DOHH2 (cell line): ENCODE measurements at regions not wholly inside any gene's neighbourhood (a gene's known extent, or its start where the extent isn't known, plus 50 kb on each side); places are given as distances from the start of the nearest gene placed in this dataset.

Source experiments
- EZH2phosphoT487 ChIP-seq: fragments of 200-600 bp; sonication (generic); IDR thresholded peaks from 2 replicates; pipeline ENCODE4 v1.6.1; 2017; ENCODE audit warnings: borderline replicate concordance, mild to moderate bottlenecking, antibody characterized with exemption, low read length, moderate library complexity, mixed read lengths
- TF ChIP-seq, protein P1 (sequence below): fragments of 200-600 bp; sonication (generic); IDR thresholded peaks from one replicate; pipeline ENCODE4 v1.5.1; 2014; ENCODE audit warnings: antibody characterized with exemption, mild to moderate bottlenecking, low read depth, low read length; ENCODE audit not compliant: poor library complexity, severe bottlenecking

GRCh38 chr1:72848997-72849396 lies 566.7 kb upstream of the NEGR1 start:
- TF ChIP-seq, protein P1, sequence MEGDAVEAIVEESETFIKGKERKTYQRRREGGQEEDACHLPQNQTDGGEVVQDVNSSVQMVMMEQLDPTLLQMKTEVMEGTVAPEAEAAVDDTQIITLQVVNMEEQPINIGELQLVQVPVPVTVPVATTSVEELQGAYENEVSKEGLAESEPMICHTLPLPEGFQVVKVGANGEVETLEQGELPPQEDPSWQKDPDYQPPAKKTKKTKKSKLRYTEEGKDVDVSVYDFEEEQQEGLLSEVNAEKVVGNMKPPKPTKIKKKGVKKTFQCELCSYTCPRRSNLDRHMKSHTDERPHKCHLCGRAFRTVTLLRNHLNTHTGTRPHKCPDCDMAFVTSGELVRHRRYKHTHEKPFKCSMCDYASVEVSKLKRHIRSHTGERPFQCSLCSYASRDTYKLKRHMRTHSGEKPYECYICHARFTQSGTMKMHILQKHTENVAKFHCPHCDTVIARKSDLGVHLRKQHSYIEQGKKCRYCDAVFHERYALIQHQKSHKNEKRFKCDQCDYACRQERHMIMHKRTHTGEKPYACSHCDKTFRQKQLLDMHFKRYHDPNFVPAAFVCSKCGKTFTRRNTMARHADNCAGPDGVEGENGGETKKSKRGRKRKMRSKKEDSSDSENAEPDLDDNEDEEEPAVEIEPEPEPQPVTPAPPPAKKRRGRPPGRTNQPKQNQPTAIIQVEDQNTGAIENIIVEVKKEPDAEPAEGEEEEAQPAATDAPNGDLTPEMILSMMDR: no peak
- TF ChIP-seq EZH2phosphoT487: no peak
